Erythroblast (primary cell): ENCODE measurements at regions not wholly inside any gene's neighbourhood (a gene's known extent, or its start where the extent isn't known, plus 50 kb on each side); places are given as distances from the start of the nearest gene placed in this dataset.

Experiments used
- GATA1 ChIP-seq: IDR thresholded peaks from 2 replicates; pipeline ENCODE4 v1.6.1; 2011; ENCODE audit warnings: low read depth, mild to moderate bottlenecking, control low read depth, low read length, moderate library complexity
- POLR2A ChIP-seq: IDR thresholded peaks from 2 replicates; pipeline ENCODE4 v1.6.1; 2011; ENCODE audit warnings: mild to moderate bottlenecking, low read length

- TF ChIP-seq GATA1 (no peak), POLR2A (no peak)
Observed at GRCh38 chr10:109379186-109379585, 544.1 kb downstream of the XPNPEP1 start.
